HCT116 (cell line): ENCODE measurements at regions not wholly inside any gene's neighbourhood (a gene's known extent, or its start where the extent isn't known, plus 50 kb on each side); places are given as distances from the start of the nearest gene placed in this dataset.

ENCODE experiments used
- ATAC-seq: fragments of 200-7000 bp; cut with Tn5 transposase; 2 replicates; pipeline ENCODE4 v1.9.1; 2020; ENCODE audit warnings: mild to moderate bottlenecking, moderate library complexity
- BruUV-seq: library from RNA; stranded (reverse); fragments of 400-500 nt; replicated peaks from 2 replicates; lab custom pipeline; 2021; lab: Mats Ljungman, UMichigan
- CTCF ChIA-PET: fragments of 300-600 bp; sonication (Branson Sonifier 250); formaldehyde crosslinking; loops from one replicate; lab custom pipeline; 2021; ENCODE audit warnings: antibody characterized with exemption; lab: Charles Lee
- POLR2A ChIA-PET: fragments of 300-600, 350-600 bp; sonication (Branson Sonifier 250); formaldehyde crosslinking; loops from one replicate; lab custom pipeline; 2021; ENCODE audit warnings: antibody characterized with exemption; lab: Charles Lee
- RAD21 ChIA-PET, 2 experiments: fragments of 300-600 bp; sonication (Branson Sonifier 250); formaldehyde crosslinking; loops; one replicate each; lab custom pipeline; 2023; ENCODE audit warnings: low total read pairs in 2 of 2; ENCODE audit not compliant: uncharacterized antibody in 2 of 2, unreplicated experiment in 2 of 2, low non-redundant PET in 1 of 2; lab: Charles Lee
- DNase-seq: peaks from one replicate; pipeline ENCODE4 v3.0.0-alpha.2; 2010; ENCODE audit warnings: low read depth, low spot score
- H2AFZ ChIP-seq: fragments of 200-600 bp; shearing (Covaris generic), sonication (generic); 2 replicates; pipeline ENCODE4 v1.6.1; 2017; ENCODE audit warnings: low read depth, mixed run types, mixed read lengths, antibody characterized with exemption, low read length; ENCODE audit not compliant: poor library complexity, severe bottlenecking
- H3K27ac ChIP-seq: 2 replicates; pipeline ENCODE4 v1.5.1; 2012; ENCODE audit warnings: low read depth, low read length
- H3K27me3 ChIP-seq: fragments of 200-600 bp; sonication (generic); 2 replicates; pipeline ENCODE4 v1.6.1; 2016; ENCODE audit warnings: mixed run types, low read length, mixed read lengths; ENCODE audit not compliant: insufficient read depth
- H3K36me3 ChIP-seq, 2 experiments: fragments of 200-500 bp in 1 of 2; fragments of 200-600 bp in 1 of 2; sonication (Bioruptor generic) in 1 of 2; sonication (generic) in 1 of 2; 2 replicates each; pipeline versions ENCODE4 v1.5.1 to v1.6.1; 2014 to 2016; ENCODE audit warnings: low read length in 2 of 2, inconsistent platforms in 1 of 2, mixed read lengths in 1 of 2, mixed run types in 1 of 2; ENCODE audit not compliant: insufficient read depth in 2 of 2, control insufficient read depth in 1 of 2
- H3K4me1 ChIP-seq, 2 experiments: fragments of 200-600 bp in 1 of 2; sonication (generic) in 1 of 2; 2 replicates each; pipeline versions ENCODE4 v1.5.1 to v1.6.1; 2012 to 2017; ENCODE audit warnings: low read length in 2 of 2, inconsistent platforms in 1 of 2, mild to moderate bottlenecking in 1 of 2, mixed read lengths in 1 of 2, mixed run types in 1 of 2, moderate library complexity in 1 of 2; ENCODE audit not compliant: insufficient read depth in 2 of 2, control insufficient read depth in 1 of 2
- H3K4me2 ChIP-seq: fragments of 200-600 bp; sonication (generic); 2 replicates; pipeline ENCODE4 v1.6.1; 2017; ENCODE audit warnings: mixed run types, low read length, mixed read lengths
- H3K4me3 ChIP-seq, 2 experiments: fragments of 200-600 bp in 1 of 2; sonication (generic) in 1 of 2; replicated peaks in 1 of 2; 2 replicates each; pipeline ENCODE4 v1.5.1; 2011 to 2016; ENCODE audit warnings: low read length in 2 of 2, control low read depth in 1 of 2, low read depth in 1 of 2, mild to moderate bottlenecking in 1 of 2, mixed read lengths in 1 of 2, mixed run types in 1 of 2
- H3K79me2 ChIP-seq: fragments of 200-600 bp; sonication (generic); 2 replicates; pipeline ENCODE4 v1.6.1; 2017; ENCODE audit warnings: mild to moderate bottlenecking, mixed run types, low read length, moderate library complexity, mixed read lengths; ENCODE audit not compliant: insufficient read depth
- H3K9ac ChIP-seq: fragments of 200-600 bp; sonication (generic); 2 replicates; pipeline ENCODE4 v1.6.1; 2016; ENCODE audit warnings: low read length, mixed read lengths
- H3K9me2 ChIP-seq: fragments of 200-600 bp; sonication (generic), shearing (Covaris generic); 2 replicates; pipeline ENCODE4 v1.6.1; 2017; ENCODE audit warnings: mixed run types, mild to moderate bottlenecking, moderate library complexity; ENCODE audit not compliant: insufficient read depth
- H3K9me3 ChIP-seq, 2 experiments: fragments of 200-500 bp in 1 of 2; fragments of 200-600 bp in 1 of 2; sonication (Bioruptor generic) in 1 of 2; sonication (generic) in 1 of 2; 2 replicates each; pipeline ENCODE4 v1.6.1; 2014 to 2017; ENCODE audit warnings: low read length in 2 of 2, mixed read lengths in 2 of 2, inconsistent platforms in 1 of 2, low read depth in 1 of 2, mild to moderate bottlenecking in 1 of 2, mixed run types in 1 of 2, moderate library complexity in 1 of 2; ENCODE audit not compliant: control insufficient read depth in 1 of 2, insufficient read depth in 1 of 2
- H4K20me1 ChIP-seq: fragments of 200-600 bp; sonication (generic), shearing (Covaris generic); 2 replicates; pipeline ENCODE4 v1.6.1; 2017; ENCODE audit warnings: mixed run types, mild to moderate bottlenecking, moderate library complexity; ENCODE audit not compliant: insufficient read depth
- ATF3 ChIP-seq: IDR thresholded peaks from 2 replicates; pipeline ENCODE4 v1.6.1; 2012
- CBX3 ChIP-seq: IDR thresholded peaks from 2 replicates; pipeline ENCODE4 v1.6.1; 2012; ENCODE audit warnings: low read depth
- EGR1 ChIP-seq: IDR thresholded peaks from 2 replicates; pipeline ENCODE4 v1.6.1; 2012; ENCODE audit warnings: low read depth
- EZH2 ChIP-seq: fragments of 200-600 bp; sonication (generic); IDR thresholded peaks from 2 replicates; pipeline ENCODE4 v1.6.1; 2017; ENCODE audit warnings: antibody characterized with exemption, mixed run types
- EZH2phosphoT487 ChIP-seq: fragments of 200-600 bp; IDR thresholded peaks from 2 replicates; pipeline ENCODE4 v1.6.1; 2018; ENCODE audit warnings: antibody characterized with exemption, borderline replicate concordance
- FOSL1 ChIP-seq: IDR thresholded peaks from 2 replicates; pipeline ENCODE4 v1.6.1; 2012; ENCODE audit warnings: low read depth
- POLR2A ChIP-seq: IDR thresholded peaks from 2 replicates; pipeline ENCODE4 v1.7.0; 2011; ENCODE audit warnings: borderline replicate concordance; ENCODE audit not compliant: insufficient read depth, insufficient read length; ENCODE audit errors: extremely low read depth
- POLR2AphosphoS5 ChIP-seq: IDR thresholded peaks from 2 replicates; pipeline ENCODE4 v1.6.1; 2011; ENCODE audit warnings: mild to moderate bottlenecking, low read depth, low read length, moderate library complexity
- SIN3A ChIP-seq: IDR thresholded peaks from 2 replicates; pipeline ENCODE4 v1.6.1; 2012; ENCODE audit warnings: low read depth
- ZFX ChIP-seq: fragments of 450-650 bp; IDR thresholded peaks from 2 replicates; pipeline ENCODE4 v1.6.1; 2017
- ZNF274 ChIP-seq: fragments of 200-500 bp; sonication (Bioruptor generic); IDR thresholded peaks from 2 replicates; pipeline ENCODE4 v1.6.1; 2014; ENCODE audit warnings: mild to moderate bottlenecking, low read depth, low read length, inconsistent platforms
- intact Hi-C: fragments of 100-400 bp; cut with micrococcal nuclease; formaldehyde crosslinking; loops from 2 replicates; pipeline ENCODE4 v1.10.0; 2022
- TF ChIP-seq, protein P1 (sequence below): IDR thresholded peaks from 2 replicates; pipeline ENCODE4 v1.6.1; 2011; ENCODE audit warnings: mild to moderate bottlenecking, low read length, moderate library complexity; ENCODE audit not compliant: insufficient replicate concordance; ENCODE audit errors: extremely low read depth
- TF ChIP-seq, protein P2 (sequence below), 3 experiments: fragments of 200-600 bp in 1 of 3; sonication (generic) in 1 of 3; IDR thresholded peaks in 2 of 3; conservative IDR thresholded peaks in 1 of 3; 2 replicates each; pipeline ENCODE4 v1.5.1; 2012 to 2017; ENCODE audit warnings: low read depth in 2 of 3, low read length in 2 of 3, antibody characterized with exemption in 1 of 3, borderline replicate concordance in 1 of 3, control low read depth in 1 of 3, mild to moderate bottlenecking in 1 of 3, mixed read lengths in 1 of 3, mixed run types in 1 of 3, moderate library complexity in 1 of 3; ENCODE audit not compliant: insufficient read depth in 1 of 3

DNA sequence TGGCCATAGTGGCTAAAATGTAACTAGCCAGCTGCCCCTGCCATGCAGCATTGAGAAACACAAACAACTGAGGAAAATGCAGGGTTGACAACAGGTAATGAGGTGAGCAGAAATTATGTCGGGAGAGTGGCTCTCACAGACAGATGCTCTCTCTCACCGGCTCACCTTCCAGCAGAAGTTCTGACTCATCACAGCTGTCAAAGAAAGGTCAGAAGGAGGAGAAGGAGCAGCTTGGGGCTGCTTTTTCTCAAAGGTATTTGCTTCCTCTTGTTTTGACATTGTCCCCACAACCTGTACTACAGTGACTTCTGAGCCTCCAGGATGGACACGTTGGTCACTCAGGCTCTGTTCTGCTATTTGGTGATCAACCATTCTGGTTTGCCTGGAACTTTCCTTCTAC is 190.5 kb upstream of the HEY2 start:
- no peaks in the 10 kb centered on the region for H3K9me3 ChIP-seq
- ATAC-seq = peak; percentile 25; the same call in 1 of the 2 replicates
- H3K79me2 ChIP-seq = no peaks in the 10 kb centered on the region
- H3K27me3 ChIP-seq = peaks cover 43% of the 10 kb centered on the region
- no peak overlapping the region for H3K4me2 ChIP-seq
- no peaks in the 10 kb centered on the region for H3K36me3 ChIP-seq
- no peak overlapping the region for H3K27ac ChIP-seq
- no peaks in the 10 kb centered on the region for H3K4me1 ChIP-seq
- H4K20me1 ChIP-seq = no peaks in the 10 kb centered on the region
- no TSS peak for BruUV-seq
- intact Hi-C loops = no loop called here
- ChIA-PET CTCF (no interaction called here), RAD21 (no interaction called here), POLR2A (interaction anchor here (0.9 kb wide), 1 partner anchor 12 kb away, joined by 3 read pairs; no protein-coding TSS in a partner anchor)
- no peak for DNase-seq
- H3K4me3 ChIP-seq = no peak overlapping the region
- TF ChIP-seq POLR2A = no peak
- no peak for TF ChIP-seq ZFX
- no peak for TF ChIP-seq EZH2
- no peak for TF ChIP-seq ATF3
- no peak for TF ChIP-seq ZNF274
- TF ChIP-seq, protein P1, sequence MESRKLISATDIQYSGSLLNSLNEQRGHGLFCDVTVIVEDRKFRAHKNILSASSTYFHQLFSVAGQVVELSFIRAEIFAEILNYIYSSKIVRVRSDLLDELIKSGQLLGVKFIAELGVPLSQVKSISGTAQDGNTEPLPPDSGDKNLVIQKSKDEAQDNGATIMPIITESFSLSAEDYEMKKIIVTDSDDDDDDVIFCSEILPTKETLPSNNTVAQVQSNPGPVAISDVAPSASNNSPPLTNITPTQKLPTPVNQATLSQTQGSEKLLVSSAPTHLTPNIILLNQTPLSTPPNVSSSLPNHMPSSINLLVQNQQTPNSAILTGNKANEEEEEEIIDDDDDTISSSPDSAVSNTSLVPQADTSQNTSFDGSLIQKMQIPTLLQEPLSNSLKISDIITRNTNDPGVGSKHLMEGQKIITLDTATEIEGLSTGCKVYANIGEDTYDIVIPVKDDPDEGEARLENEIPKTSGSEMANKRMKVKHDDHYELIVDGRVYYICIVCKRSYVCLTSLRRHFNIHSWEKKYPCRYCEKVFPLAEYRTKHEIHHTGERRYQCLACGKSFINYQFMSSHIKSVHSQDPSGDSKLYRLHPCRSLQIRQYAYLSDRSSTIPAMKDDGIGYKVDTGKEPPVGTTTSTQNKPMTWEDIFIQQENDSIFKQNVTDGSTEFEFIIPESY = no peak
- no peak for TF ChIP-seq FOSL1
- TF ChIP-seq SIN3A = no peak
- TF ChIP-seq, protein P2, sequence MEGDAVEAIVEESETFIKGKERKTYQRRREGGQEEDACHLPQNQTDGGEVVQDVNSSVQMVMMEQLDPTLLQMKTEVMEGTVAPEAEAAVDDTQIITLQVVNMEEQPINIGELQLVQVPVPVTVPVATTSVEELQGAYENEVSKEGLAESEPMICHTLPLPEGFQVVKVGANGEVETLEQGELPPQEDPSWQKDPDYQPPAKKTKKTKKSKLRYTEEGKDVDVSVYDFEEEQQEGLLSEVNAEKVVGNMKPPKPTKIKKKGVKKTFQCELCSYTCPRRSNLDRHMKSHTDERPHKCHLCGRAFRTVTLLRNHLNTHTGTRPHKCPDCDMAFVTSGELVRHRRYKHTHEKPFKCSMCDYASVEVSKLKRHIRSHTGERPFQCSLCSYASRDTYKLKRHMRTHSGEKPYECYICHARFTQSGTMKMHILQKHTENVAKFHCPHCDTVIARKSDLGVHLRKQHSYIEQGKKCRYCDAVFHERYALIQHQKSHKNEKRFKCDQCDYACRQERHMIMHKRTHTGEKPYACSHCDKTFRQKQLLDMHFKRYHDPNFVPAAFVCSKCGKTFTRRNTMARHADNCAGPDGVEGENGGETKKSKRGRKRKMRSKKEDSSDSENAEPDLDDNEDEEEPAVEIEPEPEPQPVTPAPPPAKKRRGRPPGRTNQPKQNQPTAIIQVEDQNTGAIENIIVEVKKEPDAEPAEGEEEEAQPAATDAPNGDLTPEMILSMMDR (IDR thresholded peaks at IDR 0.05 in 2 of 3, conservative IDR thresholded peaks at IDR 0.05 in 1 of 3; ENCODE audit: borderline replicate concordance in 1 of 3, insufficient read depth in 1 of 3, low read depth in 2 of 3, low read length in 2 of 3) = no peak
- no peak for TF ChIP-seq CBX3
- TF ChIP-seq EGR1 = no peak
- TF ChIP-seq EZH2phosphoT487 = no peak
- no peak for TF ChIP-seq POLR2AphosphoS5
- H3K9me2 ChIP-seq = no peaks in the 10 kb centered on the region
- H3K9ac ChIP-seq = no peak overlapping the region
- no peak overlapping the region for H2AFZ ChIP-seq
